ENCODE measurements at regions not wholly inside any gene's neighbourhood (a gene's known extent, or its start where the extent isn't known, plus 50 kb on each side); places are given as distances from the start of the nearest gene placed in this dataset.
"Not testable (repeated sequence)": the region's sequence is repeated elsewhere in the genome, so short reads cannot be mapped to it uniquely, and the experiment has no call there.

DNA sequence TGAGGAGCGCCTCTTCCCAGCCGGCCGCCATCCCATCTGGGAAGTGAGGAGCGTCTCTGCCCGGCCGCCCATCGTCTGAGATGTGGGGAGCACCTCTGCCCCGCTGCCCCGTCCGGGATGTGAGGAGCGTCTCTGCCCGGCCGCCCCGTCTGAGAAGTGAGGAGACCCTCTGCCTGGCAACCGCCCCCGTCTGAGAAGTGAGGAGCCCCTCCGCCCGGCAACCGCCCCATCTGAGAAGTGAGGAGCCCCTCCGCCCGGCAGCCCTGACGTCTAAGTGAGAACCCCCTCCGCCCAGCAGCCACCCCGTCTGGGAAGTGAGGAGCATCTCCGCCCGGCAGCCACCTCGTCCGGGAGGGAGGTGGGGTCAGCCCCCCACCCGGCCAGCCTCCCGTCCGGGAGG, 319.9 kb upstream of the EPHA4 start:
- TF ChIP-seq, protein P1, sequence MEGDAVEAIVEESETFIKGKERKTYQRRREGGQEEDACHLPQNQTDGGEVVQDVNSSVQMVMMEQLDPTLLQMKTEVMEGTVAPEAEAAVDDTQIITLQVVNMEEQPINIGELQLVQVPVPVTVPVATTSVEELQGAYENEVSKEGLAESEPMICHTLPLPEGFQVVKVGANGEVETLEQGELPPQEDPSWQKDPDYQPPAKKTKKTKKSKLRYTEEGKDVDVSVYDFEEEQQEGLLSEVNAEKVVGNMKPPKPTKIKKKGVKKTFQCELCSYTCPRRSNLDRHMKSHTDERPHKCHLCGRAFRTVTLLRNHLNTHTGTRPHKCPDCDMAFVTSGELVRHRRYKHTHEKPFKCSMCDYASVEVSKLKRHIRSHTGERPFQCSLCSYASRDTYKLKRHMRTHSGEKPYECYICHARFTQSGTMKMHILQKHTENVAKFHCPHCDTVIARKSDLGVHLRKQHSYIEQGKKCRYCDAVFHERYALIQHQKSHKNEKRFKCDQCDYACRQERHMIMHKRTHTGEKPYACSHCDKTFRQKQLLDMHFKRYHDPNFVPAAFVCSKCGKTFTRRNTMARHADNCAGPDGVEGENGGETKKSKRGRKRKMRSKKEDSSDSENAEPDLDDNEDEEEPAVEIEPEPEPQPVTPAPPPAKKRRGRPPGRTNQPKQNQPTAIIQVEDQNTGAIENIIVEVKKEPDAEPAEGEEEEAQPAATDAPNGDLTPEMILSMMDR (IDR thresholded peaks at IDR 0.05; ENCODE audit: insufficient read depth, low read length), result not testable (repeated sequence)
- TF ChIP-seq POLR2AphosphoS5, GABPA (IDR thresholded peaks at IDR 0.05; ENCODE audit: low read depth): not testable (repeated sequence)
